GM12878 (cell line): ENCODE measurements at regions not wholly inside any gene's neighbourhood (a gene's known extent, or its start where the extent isn't known, plus 50 kb on each side); places are given as distances from the start of the nearest gene placed in this dataset.

Experiments
- ASH2L ChIP-seq: fragments of 300-600, 200-600 bp; sonication (generic); IDR thresholded peaks from 2 replicates; pipeline ENCODE4 v1.6.1; 2017; ENCODE audit warnings: low read depth, mild to moderate bottlenecking, borderline replicate concordance
- ATF3 ChIP-seq: IDR thresholded peaks from 2 replicates; pipeline ENCODE4 v1.6.1; 2011; ENCODE audit warnings: low read depth, mild to moderate bottlenecking, low read length, moderate library complexity, borderline replicate concordance; ENCODE audit errors: extremely low read depth
- CTCF ChIP-seq, 3 experiments: IDR thresholded peaks in 2 of 3; conservative IDR thresholded peaks in 1 of 3; 2 replicates each; pipeline ENCODE4 v1.5.1; 2011; ENCODE audit warnings: low read depth in 3 of 3, low read length in 3 of 3, mild to moderate bottlenecking in 3 of 3, control low read depth in 2 of 3, moderate library complexity in 2 of 3, inconsistent platforms in 1 of 3, mixed read lengths in 1 of 3; ENCODE audit not compliant: control insufficient read depth in 2 of 3, insufficient read depth in 1 of 3; ENCODE audit errors: extremely low read depth in 1 of 3
- E2F8 ChIP-seq: fragments of 450-650 bp; IDR thresholded peaks from 2 replicates; pipeline ENCODE4 v1.6.1; 2018; ENCODE audit warnings: mild to moderate bottlenecking, low read depth, moderate library complexity; ENCODE audit not compliant: partially characterized antibody
- EZH2 ChIP-seq: IDR thresholded peaks from 2 replicates; pipeline ENCODE4 v1.6.1; 2012; ENCODE audit warnings: low read depth, mild to moderate bottlenecking, control low read depth, inconsistent platforms, low read length, borderline replicate concordance; ENCODE audit not compliant: control insufficient read depth
- FOXM1 ChIP-seq: IDR thresholded peaks from 2 replicates; pipeline ENCODE4 v1.6.1; 2012; ENCODE audit warnings: low read depth, mild to moderate bottlenecking, inconsistent platforms, low read length, moderate library complexity
- NFYA ChIP-seq: IDR thresholded peaks from 2 replicates; pipeline ENCODE4 v1.6.1; 2011; ENCODE audit warnings: low read depth, mild to moderate bottlenecking, low read length, improper control_type of control experiment, borderline replicate concordance
- PML ChIP-seq: IDR thresholded peaks from 2 replicates; pipeline ENCODE4 v1.6.1; 2012; ENCODE audit warnings: low read length, inconsistent platforms
- POLR2A ChIP-seq: IDR thresholded peaks from 2 replicates; pipeline ENCODE4 v1.6.1; 2011; ENCODE audit warnings: low read depth, mild to moderate bottlenecking, low read length
- TAF1 ChIP-seq: IDR thresholded peaks from 2 replicates; pipeline ENCODE4 v1.6.1; 2011; ENCODE audit warnings: mild to moderate bottlenecking, low read depth, low read length, borderline replicate concordance
- ZNF274 ChIP-seq: IDR thresholded peaks from one replicate; pipeline ENCODE4 v1.8.0; 2011; ENCODE audit not compliant: insufficient read length, insufficient read depth
- ZNF622 ChIP-seq: fragments of 450-650 bp; IDR thresholded peaks from 2 replicates; pipeline ENCODE4 v1.6.1; 2017; ENCODE audit warnings: mild to moderate bottlenecking, inconsistent platforms
- TF ChIP-seq, protein P1 (sequence below): fragments of 450-650 bp; IDR thresholded peaks from 2 replicates; pipeline ENCODE4 v1.6.1; 2017; ENCODE audit warnings: mild to moderate bottlenecking

DNA sequence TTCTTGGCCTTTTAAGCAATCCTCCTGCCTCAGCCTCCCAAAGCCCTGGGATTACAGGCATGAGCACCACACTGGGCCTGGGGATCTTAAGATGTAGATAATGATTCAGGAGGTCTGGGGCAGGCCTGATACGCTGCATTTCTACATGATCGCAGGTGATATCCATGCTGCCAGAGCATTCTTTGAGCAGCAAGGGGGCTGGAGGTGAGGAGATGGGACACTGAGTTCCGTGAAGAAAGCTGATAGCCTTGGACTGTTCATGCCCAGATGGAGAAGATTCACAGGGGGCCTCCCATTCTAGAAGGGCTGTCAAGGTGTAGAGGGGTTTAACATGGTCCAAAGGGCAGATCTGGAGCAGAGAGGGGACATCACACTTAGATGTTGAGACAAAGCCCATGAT, 480.3 kb downstream of the RPS24 start:
- no peak for TF ChIP-seq TAF1
- TF ChIP-seq PML, result no peak
- no peak for TF ChIP-seq POLR2A
- no peak for TF ChIP-seq E2F8
- TF ChIP-seq EZH2, result no peak
- TF ChIP-seq ZNF622, result no peak
- TF ChIP-seq, protein P1, sequence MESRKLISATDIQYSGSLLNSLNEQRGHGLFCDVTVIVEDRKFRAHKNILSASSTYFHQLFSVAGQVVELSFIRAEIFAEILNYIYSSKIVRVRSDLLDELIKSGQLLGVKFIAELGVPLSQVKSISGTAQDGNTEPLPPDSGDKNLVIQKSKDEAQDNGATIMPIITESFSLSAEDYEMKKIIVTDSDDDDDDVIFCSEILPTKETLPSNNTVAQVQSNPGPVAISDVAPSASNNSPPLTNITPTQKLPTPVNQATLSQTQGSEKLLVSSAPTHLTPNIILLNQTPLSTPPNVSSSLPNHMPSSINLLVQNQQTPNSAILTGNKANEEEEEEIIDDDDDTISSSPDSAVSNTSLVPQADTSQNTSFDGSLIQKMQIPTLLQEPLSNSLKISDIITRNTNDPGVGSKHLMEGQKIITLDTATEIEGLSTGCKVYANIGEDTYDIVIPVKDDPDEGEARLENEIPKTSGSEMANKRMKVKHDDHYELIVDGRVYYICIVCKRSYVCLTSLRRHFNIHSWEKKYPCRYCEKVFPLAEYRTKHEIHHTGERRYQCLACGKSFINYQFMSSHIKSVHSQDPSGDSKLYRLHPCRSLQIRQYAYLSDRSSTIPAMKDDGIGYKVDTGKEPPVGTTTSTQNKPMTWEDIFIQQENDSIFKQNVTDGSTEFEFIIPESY, result no peak
- TF ChIP-seq FOXM1, result no peak
- TF ChIP-seq CTCF (IDR thresholded peaks at IDR 0.05 in 2 of 3, conservative IDR thresholded peaks at IDR 0.05 in 1 of 3; ENCODE audit: control insufficient read depth in 2 of 3, extremely low read depth in 1 of 3, insufficient read depth in 1 of 3, low read depth in 3 of 3, low read length in 3 of 3), result no peak
- no peak for TF ChIP-seq ZNF274
- no peak for TF ChIP-seq ASH2L
- no peak for TF ChIP-seq NFYA
- no peak for TF ChIP-seq ATF3
